Stimulated activated CD8-positive, alpha-beta memory T cell treated with anti-CD3 and anti-CD28 coated beads, Interleukin-12 subunit alpha, Interleukin-12 subunit beta, amount 100 ng/mL, for 4 hours (primary cell): ENCODE measurements at regions not wholly inside any gene's neighbourhood (a gene's known extent, or its start where the extent isn't known, plus 50 kb on each side); places are given as distances from the start of the nearest gene placed in this dataset.
A peak's percentile ranks its signal among the peaks of the same experiment; 100 is the strongest.
"Not testable (repeated sequence)": the region's sequence is repeated elsewhere in the genome, so short reads cannot be mapped to it uniquely, and the experiment has no call there.

Source experiments
- DNase-seq: peaks from one replicate; pipeline ENCODE4 v3.0.0-alpha.2; 2020; ENCODE audit warnings: low read depth

- DNase-seq = not testable (repeated sequence)
Measured at GRCh38 chr1:149635290-149635899, 51.7 kb downstream of the PPIAL4C start.

GRCh38 chr1:149636286-149637122 lies 52.9 kb downstream of the PPIAL4C start:
- DNase-seq = peak; percentile 79

- DNase-seq = not testable (repeated sequence)
Measured at GRCh38 chr1:149638481-149638880, 54.8 kb downstream of the PPIAL4C start.

- not testable (repeated sequence) for DNase-seq
Measured at GRCh38 chr1:149638901-149639658, 55.4 kb downstream of the PPIAL4C start.

GRCh38 chr1:149641179-149641578 lies 57.5 kb downstream of the PPIAL4C start:
- not testable (repeated sequence) for DNase-seq

- not testable (repeated sequence) for DNase-seq
Measured at GRCh38 chr1:149644818-149645217, 61.2 kb downstream of the PPIAL4C start.

GRCh38 chr1:149646360-149647017 lies 62.8 kb downstream of the PPIAL4C start:
- DNase-seq = not testable (repeated sequence)

- DNase-seq = not testable (repeated sequence)
Measured at GRCh38 chr1:149647018-149647373, 63.3 kb downstream of the PPIAL4C start.

- DNase-seq = not testable (repeated sequence)
Measured at GRCh38 chr1:149657750-149658149, 74.1 kb downstream of the PPIAL4C start.

- not testable (repeated sequence) for DNase-seq
Measured at GRCh38 chr1:149658175-149658574, 74.5 kb downstream of the PPIAL4C start.

GRCh38 chr1:149664624-149665023 lies 81.0 kb downstream of the PPIAL4C start:
- not testable (repeated sequence) for DNase-seq

- DNase-seq = not testable (repeated sequence)
Measured at GRCh38 chr1:149665033-149665432, 81.4 kb downstream of the PPIAL4C start.

GRCh38 chr1:149665528-149665927 lies 81.9 kb downstream of the PPIAL4C start:
- not testable (repeated sequence) for DNase-seq

- DNase-seq = not testable (repeated sequence)
Measured at GRCh38 chr1:149673231-149673909, 89.7 kb downstream of the PPIAL4C start.

GRCh38 chr1:149674921-149675320 lies 91.3 kb downstream of the PPIAL4C start:
- DNase-seq = not testable (repeated sequence)

- DNase-seq = not testable (repeated sequence)
Measured at GRCh38 chr1:149677359-149677758, 93.7 kb downstream of the PPIAL4C start.

GRCh38 chr1:149686593-149687238 lies 95.8 kb upstream of the FCGR1A start:
- DNase-seq = not testable (repeated sequence)

GRCh38 chr1:149691399-149691798 lies 91.1 kb upstream of the FCGR1A start:
- not testable (repeated sequence) for DNase-seq

- not testable (repeated sequence) for DNase-seq
Measured at GRCh38 chr1:149692804-149693539, 89.5 kb upstream of the FCGR1A start.

- DNase-seq = not testable (repeated sequence)
Measured at GRCh38 chr1:149695066-149695465, 87.4 kb upstream of the FCGR1A start.
